GM12873 (cell line): ENCODE measurements at regions not wholly inside any gene's neighbourhood (a gene's known extent, or its start where the extent isn't known, plus 50 kb on each side); places are given as distances from the start of the nearest gene placed in this dataset.

Experiments
- TF ChIP-seq, protein P1 (sequence below): IDR thresholded peaks from 2 replicates; pipeline ENCODE4 v1.5.1; 2012; ENCODE audit warnings: low read depth, mild to moderate bottlenecking, moderate library complexity, low read length, control low read depth; ENCODE audit not compliant: insufficient read depth; ENCODE audit errors: missing control alignments

DNA sequence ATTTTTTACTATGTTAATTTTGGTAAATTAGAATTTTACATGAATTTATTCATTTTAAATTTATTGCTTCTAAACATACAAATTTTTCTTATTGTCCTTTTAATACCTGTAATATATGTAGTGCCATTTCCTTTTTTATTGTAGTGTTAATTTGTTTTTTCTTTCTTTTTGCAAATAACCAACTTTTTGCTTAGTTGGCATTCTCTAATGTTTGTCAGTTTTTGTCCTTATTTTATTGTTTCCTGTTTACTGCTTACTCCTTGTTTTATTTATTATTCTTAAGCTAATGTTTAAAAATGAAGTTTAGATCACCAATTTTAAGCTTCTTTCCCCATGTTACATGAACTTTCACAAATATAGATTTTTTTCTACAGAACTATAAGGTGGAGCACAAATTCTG lies 516.6 kb downstream of the SLITRK1 start:
- TF ChIP-seq, protein P1, sequence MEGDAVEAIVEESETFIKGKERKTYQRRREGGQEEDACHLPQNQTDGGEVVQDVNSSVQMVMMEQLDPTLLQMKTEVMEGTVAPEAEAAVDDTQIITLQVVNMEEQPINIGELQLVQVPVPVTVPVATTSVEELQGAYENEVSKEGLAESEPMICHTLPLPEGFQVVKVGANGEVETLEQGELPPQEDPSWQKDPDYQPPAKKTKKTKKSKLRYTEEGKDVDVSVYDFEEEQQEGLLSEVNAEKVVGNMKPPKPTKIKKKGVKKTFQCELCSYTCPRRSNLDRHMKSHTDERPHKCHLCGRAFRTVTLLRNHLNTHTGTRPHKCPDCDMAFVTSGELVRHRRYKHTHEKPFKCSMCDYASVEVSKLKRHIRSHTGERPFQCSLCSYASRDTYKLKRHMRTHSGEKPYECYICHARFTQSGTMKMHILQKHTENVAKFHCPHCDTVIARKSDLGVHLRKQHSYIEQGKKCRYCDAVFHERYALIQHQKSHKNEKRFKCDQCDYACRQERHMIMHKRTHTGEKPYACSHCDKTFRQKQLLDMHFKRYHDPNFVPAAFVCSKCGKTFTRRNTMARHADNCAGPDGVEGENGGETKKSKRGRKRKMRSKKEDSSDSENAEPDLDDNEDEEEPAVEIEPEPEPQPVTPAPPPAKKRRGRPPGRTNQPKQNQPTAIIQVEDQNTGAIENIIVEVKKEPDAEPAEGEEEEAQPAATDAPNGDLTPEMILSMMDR = no peak

DNA sequence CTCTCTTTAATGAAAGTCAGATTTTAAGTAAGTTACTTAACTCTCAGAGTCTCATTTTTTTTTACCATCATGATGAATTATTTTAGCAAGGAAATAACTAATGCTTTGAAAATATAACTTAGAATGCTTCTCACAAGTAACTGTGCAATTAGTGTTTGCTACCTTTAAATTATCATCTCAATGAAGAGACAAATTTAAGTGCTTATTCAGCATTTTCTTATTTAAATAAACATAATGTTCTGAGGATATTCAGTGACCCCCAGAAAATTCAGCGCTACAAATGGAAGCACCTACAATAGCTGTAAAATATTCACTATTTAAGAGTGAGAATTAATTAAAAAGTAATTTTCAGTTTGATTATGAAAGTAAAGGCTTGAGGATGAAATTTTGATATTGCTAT lies 527.2 kb downstream of the SLITRK1 start:
- TF ChIP-seq, protein P1 = no peak

DNA sequence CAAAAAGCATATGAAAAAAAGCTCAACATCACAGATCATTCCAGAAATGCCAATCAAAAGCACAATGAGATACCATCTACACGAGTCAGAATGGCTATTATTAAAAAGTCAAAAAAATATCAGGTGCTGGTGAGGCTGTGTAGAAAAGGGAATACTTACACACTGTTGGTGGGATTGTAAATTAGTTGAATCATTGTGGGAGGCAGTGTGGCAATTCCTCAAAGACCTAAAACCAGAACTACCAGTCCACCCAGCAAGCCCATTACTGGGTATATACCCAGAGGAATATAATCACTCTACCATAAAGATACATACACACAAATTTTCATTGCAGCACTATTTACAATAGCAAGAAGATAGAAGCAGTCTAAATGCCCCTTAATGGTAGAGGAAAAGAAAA lies 529.9 kb downstream of the SLITRK1 start:
- TF ChIP-seq, protein P1 = no peak

DNA sequence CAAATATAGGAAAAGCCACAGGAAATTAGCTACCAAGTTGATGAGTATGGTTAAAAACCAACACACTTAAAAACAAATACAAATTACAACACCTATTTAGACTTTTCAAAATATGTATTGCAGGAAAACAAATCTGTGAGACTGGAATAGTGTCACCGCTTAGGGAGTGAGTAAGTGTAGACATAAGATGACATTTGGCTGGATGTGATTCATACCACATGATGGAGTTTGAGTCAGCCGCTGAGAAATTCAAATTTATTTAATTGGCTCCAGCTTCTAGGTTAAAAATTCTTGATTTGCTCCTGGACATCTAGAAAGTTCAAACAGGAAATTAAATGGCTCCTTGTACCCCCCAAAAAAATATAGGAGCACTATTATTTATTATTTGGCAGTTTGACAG lies 531.7 kb downstream of the SLITRK1 start:
- TF ChIP-seq, protein P1 = no peak

DNA sequence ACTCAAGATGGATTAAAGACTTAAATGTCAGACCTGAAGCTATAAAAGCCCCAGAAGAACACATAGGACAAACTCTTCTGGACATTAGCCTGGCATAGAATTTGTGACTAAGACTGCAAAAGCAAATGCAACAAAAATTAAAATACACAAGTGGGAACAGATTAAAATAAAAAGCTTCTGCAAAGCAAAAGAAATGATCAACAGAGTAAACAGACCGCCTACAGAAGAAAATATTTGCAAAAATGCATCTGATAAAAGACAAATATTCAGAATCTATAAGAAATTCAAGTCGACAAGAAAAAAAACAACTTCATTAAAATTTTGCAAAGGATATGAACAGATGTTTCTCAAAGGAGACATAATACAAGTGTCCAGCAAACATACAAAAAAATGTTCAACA lies 537.8 kb downstream of the SLITRK1 start:
- TF ChIP-seq, protein P1 = no peak

DNA sequence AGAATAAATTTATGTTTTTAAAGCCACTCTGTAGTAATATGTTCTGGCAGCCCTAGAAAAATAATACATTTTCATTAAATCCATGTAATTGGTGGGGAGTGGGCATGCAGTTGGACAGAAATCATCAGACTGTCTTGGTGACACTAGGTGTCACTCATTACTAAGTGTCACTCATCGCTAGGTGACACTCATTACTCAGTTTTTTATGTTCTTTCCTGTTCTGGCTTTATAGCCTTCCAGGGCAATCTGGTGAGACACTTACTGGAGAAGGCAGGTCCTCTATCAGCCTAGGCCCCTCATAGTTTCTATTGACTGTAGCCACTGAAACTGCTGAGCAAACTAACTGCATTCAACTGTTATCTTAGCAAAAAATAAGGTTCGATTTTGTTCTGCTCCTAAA lies 542.1 kb downstream of the SLITRK1 start:
- TF ChIP-seq, protein P1 = no peak

DNA sequence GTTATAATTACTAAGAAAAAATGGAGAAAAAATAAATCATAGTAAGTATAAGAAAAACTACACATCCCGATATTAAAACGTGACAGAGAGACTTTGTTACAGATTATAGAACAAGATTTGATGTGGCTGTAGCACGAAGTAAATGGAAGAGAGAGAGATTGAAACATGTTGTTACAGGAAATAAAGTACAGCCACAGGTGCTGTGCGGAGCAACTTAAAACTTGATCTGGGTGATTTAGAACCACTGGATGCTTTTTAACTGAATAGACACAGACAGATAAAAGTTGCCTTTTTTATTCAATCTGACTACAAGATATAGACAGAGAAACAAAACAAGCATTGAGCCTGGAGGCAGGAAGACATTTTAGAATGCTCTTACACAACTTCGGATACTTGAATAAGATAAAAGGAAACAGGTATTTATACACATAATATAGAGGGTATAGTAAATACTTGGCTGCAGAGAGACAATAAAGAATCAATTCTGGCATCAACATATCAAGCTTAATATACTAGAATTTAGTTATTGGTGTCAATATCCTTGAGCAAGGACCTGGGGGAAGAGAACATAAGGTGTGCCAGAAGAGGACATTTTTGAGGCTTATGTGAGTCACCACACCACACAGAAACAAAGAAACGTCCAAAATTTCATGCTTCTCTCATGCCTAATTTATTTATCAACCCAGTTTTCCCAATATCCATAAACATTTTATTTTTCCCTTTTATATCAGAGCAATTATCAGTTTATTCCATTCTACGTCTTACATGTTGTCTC lies 548.5 kb downstream of the SLITRK1 start:
- TF ChIP-seq, protein P1 = no peak
